ENCODE measurements at regions not wholly inside any gene's neighbourhood (a gene's known extent, or its start where the extent isn't known, plus 50 kb on each side); places are given as distances from the start of the nearest gene placed in this dataset.

DNA sequence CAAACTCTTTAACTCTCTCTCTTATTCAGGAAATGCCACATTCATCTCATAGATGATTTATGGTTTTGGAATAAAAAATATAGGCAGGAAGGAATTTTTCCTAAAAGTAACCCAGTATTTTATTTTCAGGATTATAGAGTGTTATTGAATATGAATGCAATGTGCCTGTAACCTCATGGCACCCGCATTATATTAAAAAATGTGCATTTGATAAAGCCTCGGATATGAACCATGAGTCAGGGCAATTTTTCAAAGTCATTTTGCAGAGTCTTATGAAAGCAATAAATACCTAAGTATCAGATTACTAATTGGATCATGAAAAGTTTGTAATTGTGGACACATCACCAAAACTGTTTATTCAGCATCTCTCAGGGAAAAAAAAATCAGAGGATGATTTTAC, 573.8 kb downstream of the TSN start:
- no peak for TF ChIP-seq POLR2A (IDR thresholded peaks at IDR 0.05)
- TF ChIP-seq CTCF (IDR thresholded peaks at IDR 0.05), result no peak

Data from ovary (tissue), 3 donors.